ENCODE measurements at regions not wholly inside any gene's neighbourhood (a gene's known extent, or its start where the extent isn't known, plus 50 kb on each side); places are given as distances from the start of the nearest gene placed in this dataset.

GRCh38 chr11:26931881-26932280 lies 62.0 kb upstream of the FIBIN start:
- Histone ChIP-seq H3K27me3 (ENCODE audit: insufficient read depth, low read length) (no peaks in the 10 kb centered on the region), H3K4ac (ENCODE audit: low read depth, low read length) (no peak overlapping the region), H3K23ac (ENCODE audit: insufficient read length, low read depth, low read length) (no peak overlapping the region), H3K9ac (ENCODE audit: extremely low read depth, insufficient read length, low read length) (no peak overlapping the region), H3K56ac (ENCODE audit: insufficient read length, low read depth, low read length) (no peak overlapping the region), H3K9me3 (ENCODE audit: control insufficient read depth, low read depth, low read length) (no peaks in the 10 kb centered on the region), H3K4me2 (ENCODE audit: insufficient read depth, insufficient read length, low read length) (no peak overlapping the region), H2BK5ac (ENCODE audit: insufficient read length, low read length) (no peak overlapping the region), H3K79me2 (ENCODE audit: insufficient read depth, low read length) (no peaks in the 10 kb centered on the region), H3K18ac (ENCODE audit: insufficient read length, low read depth, low read length) (no peak overlapping the region), H3K23me2 (ENCODE audit: insufficient read length, low read depth, low read length, poor library complexity, severe bottlenecking) (no peaks in the 10 kb centered on the region), H4K91ac (ENCODE audit: insufficient read length, low read depth, low read length) (no peak overlapping the region), H3K27ac (ENCODE audit: insufficient read length, low read depth, low read length) (no peak overlapping the region), H3K79me1 (ENCODE audit: insufficient read depth, low read depth, low read length, poor library complexity, severe bottlenecking) (no peaks in the 10 kb centered on the region), H2AFZ (ENCODE audit: low read length) (no peak overlapping the region), H2BK15ac (ENCODE audit: low read depth, low read length) (no peak overlapping the region), H3K14ac (ENCODE audit: insufficient read depth, low read length) (no peak overlapping the region), H3T11ph (ENCODE audit: low read length) (no peak overlapping the region), H3K4me1 (ENCODE audit: insufficient read depth, low read length) (no peaks in the 10 kb centered on the region), H2BK20ac (ENCODE audit: low read depth, low read length, poor library complexity, severe bottlenecking) (no peak overlapping the region), H2BK12ac (ENCODE audit: insufficient read length, low read depth, low read length) (no peak overlapping the region), H4K8ac (replicated peaks; ENCODE audit: insufficient read length, low read depth, low read length) (no peak overlapping the region), H4K5ac (ENCODE audit: insufficient read length, low read depth, low read length) (no peak overlapping the region), H2AK5ac (ENCODE audit: insufficient read length, low read length) (no peak overlapping the region), H4K20me1 (ENCODE audit: control insufficient read depth, insufficient read depth, insufficient read length) (no peaks in the 10 kb centered on the region), H2BK120ac (ENCODE audit: low read depth, low read length, poor library complexity, severe bottlenecking) (no peak overlapping the region)
- DNase-seq, result no peak
- Mint-ChIP-seq H3K4me1 (peaks cover 26 to 29% of the 10 kb centered on the region in 2 experiments), H3K9me3 (peaks cover 0 to 2% of the 10 kb centered on the region in 2 experiments; a peak in 1 of 5 replicates), H3K36me3 (ENCODE audit: insufficient read depth in 1 of 3, low read depth in 3 of 3) (no peaks in the 10 kb centered on the region), H3K27ac (peak overlapping the region in 1 of 3 experiments; percentile 6; a peak in 1 of 7 replicates), H3K27me3 (ENCODE audit: low read depth) (peaks cover 3% of the 10 kb centered on the region; the same call in 1 of the 2 replicates), H3K4me3 (no peak overlapping the region)
- TF ChIP-seq, protein P1, sequence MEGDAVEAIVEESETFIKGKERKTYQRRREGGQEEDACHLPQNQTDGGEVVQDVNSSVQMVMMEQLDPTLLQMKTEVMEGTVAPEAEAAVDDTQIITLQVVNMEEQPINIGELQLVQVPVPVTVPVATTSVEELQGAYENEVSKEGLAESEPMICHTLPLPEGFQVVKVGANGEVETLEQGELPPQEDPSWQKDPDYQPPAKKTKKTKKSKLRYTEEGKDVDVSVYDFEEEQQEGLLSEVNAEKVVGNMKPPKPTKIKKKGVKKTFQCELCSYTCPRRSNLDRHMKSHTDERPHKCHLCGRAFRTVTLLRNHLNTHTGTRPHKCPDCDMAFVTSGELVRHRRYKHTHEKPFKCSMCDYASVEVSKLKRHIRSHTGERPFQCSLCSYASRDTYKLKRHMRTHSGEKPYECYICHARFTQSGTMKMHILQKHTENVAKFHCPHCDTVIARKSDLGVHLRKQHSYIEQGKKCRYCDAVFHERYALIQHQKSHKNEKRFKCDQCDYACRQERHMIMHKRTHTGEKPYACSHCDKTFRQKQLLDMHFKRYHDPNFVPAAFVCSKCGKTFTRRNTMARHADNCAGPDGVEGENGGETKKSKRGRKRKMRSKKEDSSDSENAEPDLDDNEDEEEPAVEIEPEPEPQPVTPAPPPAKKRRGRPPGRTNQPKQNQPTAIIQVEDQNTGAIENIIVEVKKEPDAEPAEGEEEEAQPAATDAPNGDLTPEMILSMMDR (conservative IDR thresholded peaks at IDR 0.05), result no peak
